NT2/D1 (cell line): ENCODE measurements at regions not wholly inside any gene's neighbourhood (a gene's known extent, or its start where the extent isn't known, plus 50 kb on each side); places are given as distances from the start of the nearest gene placed in this dataset.
"Not testable (repeated sequence)": the region's sequence is repeated elsewhere in the genome, so short reads cannot be mapped to it uniquely, and the experiment has no call there.

ENCODE experiments used
- DNase-seq: peaks from one replicate; pipeline ENCODE4 v3.0.0-alpha.2; 2011; ENCODE audit warnings: low read depth, low spot score
- H3K27me3 ChIP-seq: 2 replicates; pipeline ENCODE4 v1.6.0; 2011; ENCODE audit warnings: mild to moderate bottlenecking; ENCODE audit not compliant: insufficient read length, insufficient read depth
- H3K36me3 ChIP-seq: 2 replicates; pipeline ENCODE4 v1.6.1; 2011; ENCODE audit warnings: mild to moderate bottlenecking, low read length, mixed read lengths; ENCODE audit not compliant: insufficient read depth, insufficient read length
- H3K4me1 ChIP-seq: 2 replicates; pipeline ENCODE4 v1.5.1; 2011; ENCODE audit not compliant: insufficient read depth, insufficient read length
- H3K4me3 ChIP-seq: 2 replicates; pipeline ENCODE4 v1.5.1; 2011; ENCODE audit warnings: low read depth; ENCODE audit not compliant: insufficient read length
- H3K9ac ChIP-seq: 2 replicates; pipeline ENCODE4 v1.6.0; 2011; ENCODE audit warnings: low read depth; ENCODE audit not compliant: insufficient read length
- H3K9me3 ChIP-seq: 2 replicates; pipeline ENCODE4 v1.5.1; 2011; ENCODE audit warnings: mild to moderate bottlenecking, low read length; ENCODE audit not compliant: insufficient read depth
- SUZ12 ChIP-seq: IDR thresholded peaks from 2 replicates; pipeline ENCODE4 v1.6.1; 2011; ENCODE audit not compliant: insufficient read length, insufficient read depth; ENCODE audit errors: extremely low read depth
- YY1 ChIP-seq: IDR thresholded peaks from 2 replicates; pipeline ENCODE4 v1.6.1; 2011; ENCODE audit not compliant: insufficient read length, insufficient read depth
- ZNF274 ChIP-seq: IDR thresholded peaks from 2 replicates; pipeline ENCODE4 v1.6.1; 2011; ENCODE audit warnings: mild to moderate bottlenecking, low read depth, low read length

DNA sequence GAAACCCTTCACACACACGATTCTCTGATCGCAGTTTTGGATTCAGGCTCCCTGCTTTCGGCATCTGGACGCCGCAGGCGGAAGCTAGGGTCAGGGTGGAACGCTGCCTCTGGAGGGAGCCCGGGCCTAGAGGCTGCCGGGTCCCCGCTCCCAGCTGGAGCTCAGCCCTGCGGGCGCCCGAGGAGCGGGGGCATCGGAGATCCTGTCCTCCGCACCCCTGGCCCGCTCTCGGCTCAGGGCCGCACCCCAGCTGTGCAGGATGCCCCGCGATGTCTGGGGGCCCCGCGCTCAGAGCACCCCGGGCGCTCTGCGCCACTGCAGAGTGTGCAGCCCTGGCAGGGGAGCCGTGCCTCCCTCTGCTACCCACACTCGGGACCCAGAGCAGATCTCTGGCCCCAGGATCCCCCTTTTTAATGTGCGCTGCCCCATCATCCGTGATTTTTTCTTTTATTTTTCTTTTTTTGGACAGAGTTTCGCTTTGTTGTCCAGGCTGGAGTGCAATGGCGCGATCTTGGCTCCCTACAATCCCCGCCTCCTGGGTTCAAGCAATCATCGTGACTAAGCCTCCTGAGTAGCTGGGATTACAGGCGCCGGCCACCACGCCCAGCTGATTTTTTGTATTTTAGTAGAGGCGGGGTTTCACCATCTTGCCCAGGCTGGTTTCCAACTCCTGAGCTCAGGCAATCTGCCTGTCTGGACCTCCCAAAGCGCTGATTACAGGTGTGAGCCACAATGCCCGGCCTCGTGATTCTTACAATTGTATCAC, 54.8 kb upstream of the TUBA3E start:
- Histone ChIP-seq H3K27me3 (peaks cover 52% of the 10 kb centered on the region), H3K4me3 (peak overlapping the region; percentile 80), H3K4me1 (peaks cover 3% of the 10 kb centered on the region), H3K36me3 (no peaks in the 10 kb centered on the region), H3K9me3 (no peaks in the 10 kb centered on the region), H3K9ac (peak overlapping the region; percentile 88)
- no peak for DNase-seq
- TF ChIP-seq ZNF274, result no peak
- no peak for TF ChIP-seq YY1
- TF ChIP-seq SUZ12, result no peak

DNA sequence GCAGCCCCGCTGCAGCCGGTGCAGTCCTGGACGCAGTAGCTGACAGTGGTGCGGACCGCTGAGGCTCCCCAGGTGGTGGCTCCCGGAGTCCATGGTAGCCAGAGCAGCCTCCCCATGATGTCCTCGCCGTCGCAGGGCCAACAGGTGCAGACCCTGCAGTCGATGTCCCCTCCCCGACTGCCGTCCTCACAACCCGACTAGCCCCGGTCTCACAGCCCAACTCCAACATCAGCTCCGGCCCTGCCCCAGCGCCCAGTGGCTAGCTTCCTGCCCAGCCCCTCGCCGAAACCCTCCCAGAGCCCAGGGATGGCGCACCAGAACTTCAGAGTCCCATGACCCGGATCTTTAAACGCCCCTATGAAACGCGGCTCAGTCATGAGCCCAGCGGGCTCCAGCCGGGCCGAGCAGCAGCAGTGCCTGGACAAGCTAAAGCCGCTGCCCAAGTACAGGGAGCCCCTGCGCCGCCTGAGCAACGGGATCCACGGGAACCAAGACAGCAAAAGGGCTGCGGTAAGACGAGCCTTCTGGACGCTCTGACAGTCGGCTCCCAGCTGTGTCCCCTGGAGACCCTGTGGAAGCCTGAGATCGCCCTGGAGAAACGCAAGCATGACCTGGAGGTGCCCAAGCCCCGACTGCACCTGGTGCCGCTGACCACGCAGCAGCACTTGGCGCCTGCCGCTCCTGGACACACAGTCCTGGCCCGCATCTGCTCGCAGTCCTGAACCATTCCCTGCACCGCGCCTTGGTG, 53.8 kb upstream of the TUBA3E start:
- TF ChIP-seq ZNF274, result no peak
- no peak for TF ChIP-seq YY1
- TF ChIP-seq SUZ12, result no peak
- peak overlapping the region; percentile 71 for H3K9ac ChIP-seq
- peaks cover 52% of the 10 kb centered on the region for H3K27me3 ChIP-seq
- no peaks in the 10 kb centered on the region for H3K9me3 ChIP-seq
- H3K4me3 ChIP-seq, result peak overlapping the region; percentile 80
- peaks cover 3% of the 10 kb centered on the region for H3K4me1 ChIP-seq
- H3K36me3 ChIP-seq, result no peaks in the 10 kb centered on the region
- no peak for DNase-seq

DNA sequence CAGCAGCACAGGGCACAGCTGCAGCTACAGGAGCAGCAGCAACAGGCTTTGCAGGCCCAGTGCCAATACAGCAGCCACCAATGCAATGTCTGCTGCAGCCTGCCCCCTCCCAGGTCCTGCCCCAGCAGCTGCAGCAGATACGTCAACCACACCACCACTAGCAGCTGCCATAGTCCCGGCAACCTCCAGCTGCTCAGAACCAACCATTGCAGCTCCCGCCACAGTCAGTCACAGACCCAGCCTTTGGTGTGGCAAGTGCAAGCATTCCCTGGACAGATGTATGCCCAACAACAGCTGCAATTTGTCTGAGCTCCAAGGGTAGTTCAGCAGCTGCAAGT, 53.3 kb upstream of the TUBA3E start:
- Histone ChIP-seq H3K4me3 (peak overlapping the region; percentile 80), H3K36me3 (no peaks in the 10 kb centered on the region), H3K9me3 (no peaks in the 10 kb centered on the region), H3K9ac (peak overlapping the region; percentile 71), H3K27me3 (peaks cover 52% of the 10 kb centered on the region), H3K4me1 (peaks cover 3% of the 10 kb centered on the region)
- TF ChIP-seq YY1 (no peak), ZNF274 (no peak), SUZ12 (no peak)
- no peak for DNase-seq

DNA sequence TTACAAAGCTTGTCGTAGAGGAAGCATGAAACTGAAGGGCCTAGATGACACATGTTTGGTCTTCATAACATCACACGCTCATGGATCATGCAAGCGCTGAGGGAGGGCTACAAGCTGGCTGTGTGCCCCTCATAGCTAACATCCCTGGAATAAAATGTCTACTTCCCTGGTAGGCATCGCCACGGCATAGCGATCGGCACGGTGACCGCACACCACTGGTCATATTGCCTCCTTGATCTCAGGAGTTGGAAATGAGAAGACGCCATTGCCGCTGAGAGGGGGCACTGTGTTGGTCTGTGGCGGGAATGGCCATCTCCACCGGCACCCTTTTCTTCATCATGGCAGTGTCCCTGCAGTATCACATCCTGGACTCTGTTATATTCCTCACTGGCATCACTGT, 50.1 kb upstream of the TUBA3E start:
- not testable (repeated sequence) for DNase-seq, H3K4me3 ChIP-seq, H3K9ac ChIP-seq, H3K4me1 ChIP-seq, H3K36me3 ChIP-seq, H3K9me3 ChIP-seq
- H3K27me3 ChIP-seq, result peaks cover 44% of the 10 kb centered on the region
